K562 (cell line): ENCODE measurements at regions not wholly inside any gene's neighbourhood (a gene's known extent, or its start where the extent isn't known, plus 50 kb on each side); places are given as distances from the start of the nearest gene placed in this dataset.

Source experiments
- ATAC-seq: fragments of 200-7000 bp; cut with Tn5 transposase; 3 replicates; pipeline ENCODE4 v1.9.1; 2020; ENCODE audit warnings: moderate library complexity
- BruUV-seq: library from RNA; stranded (reverse); fragments of 400-500 nt; replicated peaks from 2 replicates; lab custom pipeline; 2021; lab: Mats Ljungman, UMichigan
- CTCF ChIA-PET: fragments of 300-600 bp; formaldehyde crosslinking; extraction: SDS; loops from one replicate; lab custom pipeline; 2021; ENCODE audit warnings: low intra/inter-chr PET ratio; lab: Yijun Ruan, JAX
- POLR2A ChIA-PET: fragments of 300-600, 350-650 bp; sonication (Branson Sonifier 250); formaldehyde crosslinking; extraction: SDS; loops from one replicate; lab custom pipeline; 2021; ENCODE audit warnings: antibody characterized with exemption, inconsistent platforms; lab: Yijun Ruan, JAX
- DNase-seq, 4 experiments: peaks; one replicate each; pipeline versions ENCODE4 v3.0.0 to v3.0.0-alpha.2; 2011 to 2018; ENCODE audit warnings: low spot score in 3 of 4, mixed read lengths in 3 of 4; ENCODE audit errors: extremely low read depth in 1 of 4
- FAIRE-seq: peaks from 2 replicates; lab custom pipeline; 2011; peaks lifted over from hg19 to GRCh38; lab: Jason Lieb, UNC
- H2AFZ ChIP-seq: 2 replicates; pipeline ENCODE4 v1.6.0; 2011; ENCODE audit warnings: low read depth, low read length, control low read depth, inconsistent platforms
- H3K27ac ChIP-seq: fragments of 200-600 bp; 3 replicates; pipeline ENCODE4 v1.8.0; 2011; ENCODE audit warnings: low read depth, mild to moderate bottlenecking, control low read depth, inconsistent platforms, low read length, moderate library complexity, mixed read lengths; ENCODE audit errors: extremely low read depth
- H3K27me3 ChIP-seq, 2 experiments: fragments of 300-600 bp in 1 of 2; 2 replicates in 1 of 2; 3 replicates in 1 of 2; pipeline versions ENCODE4 v1.6.0 to v1.8.0; 2011; ENCODE audit warnings: inconsistent platforms in 2 of 2, low read length in 2 of 2, mild to moderate bottlenecking in 1 of 2, mixed read lengths in 1 of 2, moderate library complexity in 1 of 2; ENCODE audit not compliant: control insufficient read depth in 2 of 2, insufficient read depth in 2 of 2
- H3K36me3 ChIP-seq: fragments of 300-600 bp; 3 replicates; pipeline ENCODE4 v1.8.0; 2011; ENCODE audit warnings: mild to moderate bottlenecking, low read length, inconsistent platforms; ENCODE audit not compliant: control insufficient read depth, insufficient read depth
- H3K4me1 ChIP-seq, 2 experiments: fragments of 200-600 bp in 1 of 2; replicated peaks in 1 of 2; 2 replicates in 1 of 2; 3 replicates in 1 of 2; pipeline versions ENCODE4 v1.5.1 to v1.8.0; 2011; ENCODE audit warnings: inconsistent platforms in 2 of 2, low read length in 2 of 2, mild to moderate bottlenecking in 1 of 2, mixed read lengths in 1 of 2, moderate library complexity in 1 of 2; ENCODE audit not compliant: control insufficient read depth in 2 of 2, insufficient read depth in 2 of 2
- H3K4me2 ChIP-seq: 2 replicates; pipeline ENCODE4 v1.6.1; 2011; ENCODE audit warnings: low read length, control low read depth, inconsistent platforms, mixed read lengths; ENCODE audit not compliant: insufficient read depth
- H3K4me3 ChIP-seq: fragments of 200-600 bp; sonication (generic), shearing (Covaris generic); 2 replicates; pipeline ENCODE4 v1.5.1; 2016; ENCODE audit warnings: control low read depth, inconsistent platforms
- H3K79me2 ChIP-seq: fragments of 200-600 bp; 3 replicates; pipeline ENCODE4 v1.8.0; 2011; ENCODE audit warnings: low read length, inconsistent platforms; ENCODE audit not compliant: control insufficient read depth, insufficient read depth
- H3K9ac ChIP-seq, 2 experiments: 2 replicates each; pipeline versions ENCODE4 v1.6.0 to v1.6.1; 2011; ENCODE audit warnings: low read depth in 2 of 2, low read length in 2 of 2, control low read depth in 1 of 2, inconsistent platforms in 1 of 2, mild to moderate bottlenecking in 1 of 2, mixed read lengths in 1 of 2; ENCODE audit not compliant: insufficient read depth in 1 of 2
- H3K9me1 ChIP-seq: one replicate; pipeline ENCODE4 v1.6.0; 2011; ENCODE audit warnings: inconsistent platforms, mild to moderate bottlenecking, low read length, moderate library complexity; ENCODE audit not compliant: control insufficient read depth, insufficient read depth
- H3K9me3 ChIP-seq: replicated peaks from 2 replicates; pipeline ENCODE4 v1.5.1; 2011; ENCODE audit warnings: low read depth, low read length, inconsistent platforms; ENCODE audit not compliant: control insufficient read depth, insufficient read depth
- H4K20me1 ChIP-seq: replicated peaks from 2 replicates; pipeline ENCODE4 v1.6.1; 2011; ENCODE audit warnings: low read length, inconsistent platforms, mixed read lengths; ENCODE audit not compliant: control insufficient read depth, insufficient read depth
- BCL6 ChIP-seq: fragments of 250-450 bp; sonication (Bioruptor Pico); IDR thresholded peaks from 2 replicates; pipeline ENCODE4 v1.4.0; 2020
- CBX8 ChIP-seq: fragments of 200-600 bp; sonication (generic); IDR thresholded peaks from 2 replicates; pipeline ENCODE4 v1.6.1; 2012; ENCODE audit warnings: borderline replicate concordance, mixed run types, low read depth, mild to moderate bottlenecking, moderate library complexity, mixed read lengths, low read length, control low read depth, inconsistent platforms; ENCODE audit not compliant: poor library complexity, severe bottlenecking; ENCODE audit errors: extremely low read depth
- CREB3L1 ChIP-seq: fragments of 450-650 bp; IDR thresholded peaks from 2 replicates; pipeline ENCODE4 v1.6.1; 2014; ENCODE audit warnings: low read depth, mild to moderate bottlenecking, moderate library complexity, borderline replicate concordance
- CTCF ChIP-seq, 3 experiments: IDR thresholded peaks in 2 of 3; conservative IDR thresholded peaks in 1 of 3; 2 replicates each; pipeline ENCODE4 v1.5.1; 2011 to 2012; ENCODE audit warnings: low read length in 3 of 3, mild to moderate bottlenecking in 3 of 3, control low read depth in 2 of 3, improper control_type of control experiment in 1 of 3, inconsistent platforms in 1 of 3, low read depth in 1 of 3, mixed read lengths in 1 of 3, moderate library complexity in 1 of 3; ENCODE audit not compliant: insufficient read depth in 2 of 3
- GABPB1 ChIP-seq: sonication (generic); formaldehyde crosslinking; IDR thresholded peaks from 2 replicates; pipeline ENCODE4 v1.8.0; 2022; ENCODE audit warnings: mild to moderate bottlenecking, missing genetic modification reagents
- KAT7 ChIP-seq: sonication (generic); formaldehyde crosslinking; IDR thresholded peaks from 2 replicates; pipeline ENCODE4 v1.8.0; 2022; ENCODE audit warnings: missing genetic modification reagents, mild to moderate bottlenecking, borderline replicate concordance
- MCM5 ChIP-seq: fragments of 450-650 bp; IDR thresholded peaks from 2 replicates; pipeline ENCODE4 v1.6.1; 2016; ENCODE audit warnings: low read depth
- NCOA4 ChIP-seq: fragments of 450-650 bp; IDR thresholded peaks from 2 replicates; pipeline ENCODE4 v1.6.1; 2018; ENCODE audit warnings: mild to moderate bottlenecking; ENCODE audit not compliant: partially characterized antibody
- ZC3H4 ChIP-seq: sonication (generic); formaldehyde crosslinking; IDR thresholded peaks from 2 replicates; pipeline ENCODE4 v1.9.0; 2021; ENCODE audit warnings: missing genetic modification reagents, borderline replicate concordance
- ZKSCAN8 ChIP-seq: fragments of 200-800 bp; sonication (Bioruptor generic); IDR thresholded peaks from 2 replicates; pipeline ENCODE4 v1.6.1; 2016; ENCODE audit warnings: missing genetic modification characterization, missing compliant biosample characterization
- ZNF830 ChIP-seq: fragments of 250-450 bp; sonication (Bioruptor Pico); IDR thresholded peaks from 2 replicates; pipeline ENCODE4 v1.5.0; 2021; ENCODE audit warnings: mild to moderate bottlenecking
- WGBS: fragments of 100-300 bp; shearing (Covaris generic); methylation state at CpG from one replicate; pipeline ENCODE4 v1.1.6; 2016; ENCODE audit warnings: low coverage, mixed read lengths; ENCODE audit not compliant: insufficient coverage; ENCODE audit errors: missing lambda C conversion rate; 5-methylcytosine and 5-hydroxymethylcytosine counted together
- in situ Hi-C: fragments of 300-500 bp; cut with MboI; formaldehyde crosslinking; loops from 4 replicates; pipeline ENCODE4 v1.15.0; 2018; ENCODE audit warnings: inconsistent platforms, mixed read lengths
- intact Hi-C: fragments of 100-400 bp; cut with micrococcal nuclease; formaldehyde crosslinking; loops from 2 replicates; pipeline ENCODE4 v1.14.2; 2022
- TF ChIP-seq, protein P1 (sequence below): fragments of 450-650 bp; IDR thresholded peaks from 2 replicates; pipeline ENCODE4 v1.6.1; 2016; ENCODE audit warnings: low read depth

DNA sequence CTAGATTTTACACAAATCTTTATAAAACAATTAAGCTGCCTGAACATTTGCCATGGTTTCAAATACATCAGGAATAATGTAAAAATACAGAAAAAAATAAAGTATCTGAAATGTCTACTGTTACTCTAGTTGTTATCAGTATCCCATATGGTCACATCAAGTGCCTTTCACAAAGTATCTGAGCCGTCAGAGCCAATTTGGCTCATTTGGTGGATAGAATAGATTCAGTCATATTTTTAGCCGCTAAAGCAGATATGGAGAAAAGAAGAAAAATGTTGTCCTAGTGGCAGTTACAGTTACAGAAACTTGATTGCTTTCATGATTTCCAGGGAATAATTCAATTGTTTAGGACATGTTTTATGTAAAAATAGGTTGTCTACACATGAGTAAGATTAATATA, 641.1 kb downstream of the RAPGEF2 start:
- H2AFZ ChIP-seq = no peak overlapping the region
- no peaks in the 10 kb centered on the region for H4K20me1 ChIP-seq
- H3K9me3 ChIP-seq = no peaks in the 10 kb centered on the region
- ChIA-PET CTCF (no interaction called here), POLR2A (no interaction called here)
- no peak overlapping the region for H3K27ac ChIP-seq
- DNase-seq = no peak
- BruUV-seq = no TSS peak
- H3K4me3 ChIP-seq = no peak overlapping the region
- no peaks in the 10 kb centered on the region for H3K79me2 ChIP-seq
- ATAC-seq = no peak
- H3K4me1 ChIP-seq = no peaks in the 10 kb centered on the region
- in situ Hi-C loops (no loop called here), intact Hi-C loops (no loop called here)
- H3K9me1 ChIP-seq = no peaks in the 10 kb centered on the region
- no peak for FAIRE-seq
- no peak overlapping the region for H3K4me2 ChIP-seq
- H3K36me3 ChIP-seq = no peaks in the 10 kb centered on the region
- WGBS = 6% methylated on average over 2 of the region's 2 CpGs
- no peak overlapping the region for H3K9ac ChIP-seq
- no peaks in the 10 kb centered on the region for H3K27me3 ChIP-seq
- TF ChIP-seq NCOA4 (no peak), ZNF830 (CRISPR knock-in tag) (no peak), KAT7 (no peak), CREB3L1 (no peak), ZC3H4 (CRISPR knock-in tag) (no peak), MCM5 (no peak), CBX8 (no peak), BCL6 (CRISPR knock-in tag) (no peak), GABPB1 (no peak), CTCF (IDR thresholded peaks at IDR 0.05 in 2 of 3, conservative IDR thresholded peaks at IDR 0.05 in 1 of 3; ENCODE audit: insufficient read depth in 2 of 3, low read depth in 1 of 3, low read length in 3 of 3) (no peak), ZKSCAN8 (CRISPR knock-in tag) (no peak)
- TF ChIP-seq, protein P1, sequence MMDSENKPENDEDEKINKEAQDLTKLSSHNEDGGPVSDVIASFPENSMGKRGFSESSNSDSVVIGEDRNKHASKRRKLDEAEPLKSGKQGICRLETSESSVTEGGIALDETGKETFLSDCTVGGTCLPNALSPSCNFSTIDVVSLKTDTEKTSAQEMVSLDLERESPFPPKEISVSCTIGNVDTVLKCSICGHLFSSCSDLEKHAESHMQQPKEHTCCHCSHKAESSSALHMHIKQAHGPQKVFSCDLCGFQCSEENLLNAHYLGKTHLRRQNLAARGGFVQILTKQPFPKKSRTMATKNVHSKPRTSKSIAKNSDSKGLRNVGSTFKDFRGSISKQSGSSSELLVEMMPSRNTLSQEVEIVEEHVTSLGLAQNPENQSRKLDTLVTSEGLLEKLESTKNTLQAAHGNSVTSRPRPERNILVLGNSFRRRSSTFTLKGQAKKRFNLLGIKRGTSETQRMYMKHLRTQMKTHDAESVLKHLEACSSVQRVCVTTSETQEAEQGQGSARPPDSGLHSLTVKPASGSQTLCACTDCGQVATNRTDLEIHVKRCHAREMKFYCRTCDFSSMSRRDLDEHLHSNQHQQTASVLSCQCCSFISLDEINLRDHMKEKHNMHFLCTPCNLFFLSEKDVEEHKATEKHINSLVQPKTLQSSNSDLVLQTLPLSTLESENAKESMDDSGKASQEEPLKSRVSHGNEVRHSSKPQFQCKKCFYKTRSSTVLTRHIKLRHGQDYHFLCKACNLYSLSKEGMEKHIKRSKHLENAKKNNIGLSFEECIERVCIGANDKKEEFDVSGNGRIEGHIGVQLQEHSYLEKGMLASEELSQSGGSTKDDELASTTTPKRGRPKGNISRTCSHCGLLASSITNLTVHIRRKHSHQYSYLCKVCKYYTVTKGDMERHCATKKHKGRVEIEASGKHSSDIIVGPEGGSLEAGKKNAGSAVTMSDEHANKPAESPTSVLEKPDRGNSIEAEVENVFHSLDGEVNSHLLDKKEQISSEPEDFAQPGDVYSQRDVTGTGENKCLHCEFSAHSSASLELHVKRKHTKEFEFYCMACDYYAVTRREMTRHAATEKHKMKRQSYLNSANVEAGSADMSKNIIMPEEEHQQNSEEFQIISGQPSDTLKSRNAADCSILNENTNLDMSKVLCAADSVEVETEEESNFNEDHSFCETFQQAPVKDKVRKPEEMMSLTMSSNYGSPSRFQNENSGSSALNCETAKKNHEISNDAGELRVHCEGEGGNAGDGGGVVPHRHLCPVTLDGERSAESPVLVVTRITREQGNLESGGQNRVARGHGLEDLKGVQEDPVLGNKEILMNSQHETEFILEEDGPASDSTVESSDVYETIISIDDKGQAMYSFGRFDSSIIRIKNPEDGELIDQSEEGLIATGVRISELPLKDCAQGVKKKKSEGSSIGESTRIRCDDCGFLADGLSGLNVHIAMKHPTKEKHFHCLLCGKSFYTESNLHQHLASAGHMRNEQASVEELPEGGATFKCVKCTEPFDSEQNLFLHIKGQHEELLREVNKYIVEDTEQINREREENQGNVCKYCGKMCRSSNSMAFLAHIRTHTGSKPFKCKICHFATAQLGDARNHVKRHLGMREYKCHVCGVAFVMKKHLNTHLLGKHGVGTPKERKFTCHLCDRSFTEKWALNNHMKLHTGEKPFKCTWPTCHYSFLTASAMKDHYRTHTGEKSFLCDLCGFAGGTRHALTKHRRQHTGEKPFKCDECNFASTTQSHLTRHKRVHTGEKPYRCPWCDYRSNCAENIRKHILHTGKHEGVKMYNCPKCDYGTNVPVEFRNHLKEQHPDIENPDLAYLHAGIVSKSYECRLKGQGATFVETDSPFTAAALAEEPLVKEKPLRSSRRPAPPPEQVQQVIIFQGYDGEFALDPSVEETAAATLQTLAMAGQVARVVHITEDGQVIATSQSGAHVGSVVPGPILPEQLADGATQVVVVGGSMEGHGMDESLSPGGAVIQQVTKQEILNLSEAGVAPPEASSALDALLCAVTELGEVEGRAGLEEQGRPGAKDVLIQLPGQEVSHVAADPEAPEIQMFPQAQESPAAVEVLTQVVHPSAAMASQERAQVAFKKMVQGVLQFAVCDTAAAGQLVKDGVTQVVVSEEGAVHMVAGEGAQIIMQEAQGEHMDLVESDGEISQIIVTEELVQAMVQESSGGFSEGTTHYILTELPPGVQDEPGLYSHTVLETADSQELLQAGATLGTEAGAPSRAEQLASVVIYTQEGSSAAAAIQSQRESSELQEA = no peak
